ENCODE measurements at regions not wholly inside any gene's neighbourhood (a gene's known extent, or its start where the extent isn't known, plus 50 kb on each side); places are given as distances from the start of the nearest gene placed in this dataset.

- H3K4me3 ChIP-seq (ENCODE audit: low read depth, low read length), result no peak overlapping the region
- H3K9me3 ChIP-seq (ENCODE audit: control insufficient read depth, low read length), result no peaks in the 10 kb centered on the region
- no peaks in the 10 kb centered on the region for H3K79me2 ChIP-seq
- H3K27me3 ChIP-seq (ENCODE audit: control insufficient read depth, insufficient read depth, low read length), result no peaks in the 10 kb centered on the region
- H3K4me2 ChIP-seq (ENCODE audit: low read length), result no peak overlapping the region
- H3K9ac ChIP-seq, result no peak overlapping the region
- no peaks in the 10 kb centered on the region for H3K4me1 ChIP-seq
- H3K36me3 ChIP-seq (ENCODE audit: control insufficient read depth, insufficient read depth, low read length), result no peaks in the 10 kb centered on the region
- H3K27ac ChIP-seq, result no peak overlapping the region
- no peak overlapping the region for H2AFZ ChIP-seq
- TF ChIP-seq CTCF (IDR thresholded peaks at IDR 0.05), result no peak
Measured at GRCh38 chr9:105024529-105024928, 96.6 kb upstream of the ABCA1 start.

- TF ChIP-seq CTCF (IDR thresholded peaks at IDR 0.05), result no peak
- Histone ChIP-seq H3K4me1 (no peaks in the 10 kb centered on the region), H3K9me3 (ENCODE audit: control insufficient read depth, low read length) (no peaks in the 10 kb centered on the region), H3K27ac (no peak overlapping the region), H3K27me3 (ENCODE audit: control insufficient read depth, insufficient read depth, low read length) (no peaks in the 10 kb centered on the region), H3K4me3 (ENCODE audit: low read depth, low read length) (no peak overlapping the region), H3K36me3 (ENCODE audit: control insufficient read depth, insufficient read depth, low read length) (no peaks in the 10 kb centered on the region), H3K9ac (no peak overlapping the region), H2AFZ (no peak overlapping the region), H3K79me2 (no peaks in the 10 kb centered on the region), H3K4me2 (ENCODE audit: low read length) (no peak overlapping the region)
Measured at GRCh38 chr9:105026451-105026850, 98.5 kb upstream of the ABCA1 start.

- Histone ChIP-seq H3K4me1 (no peaks in the 10 kb centered on the region), H3K36me3 (ENCODE audit: control insufficient read depth, insufficient read depth, low read length) (no peaks in the 10 kb centered on the region), H3K4me3 (ENCODE audit: low read depth, low read length) (no peak overlapping the region), H3K9me3 (ENCODE audit: control insufficient read depth, low read length) (no peaks in the 10 kb centered on the region), H3K27me3 (ENCODE audit: control insufficient read depth, insufficient read depth, low read length) (no peaks in the 10 kb centered on the region), H3K27ac (no peak overlapping the region), H2AFZ (no peak overlapping the region), H3K4me2 (ENCODE audit: low read length) (no peak overlapping the region), H3K79me2 (no peaks in the 10 kb centered on the region), H3K9ac (no peak overlapping the region)
- no peak for TF ChIP-seq CTCF (IDR thresholded peaks at IDR 0.05)
Measured at GRCh38 chr9:105027084-105027483, 99.1 kb upstream of the ABCA1 start.

GRCh38 chr9:105030285-105030684 lies 102.3 kb upstream of the ABCA1 start:
- Histone ChIP-seq H3K4me2 (ENCODE audit: low read length) (no peak overlapping the region), H2AFZ (no peak overlapping the region), H3K4me3 (ENCODE audit: low read depth, low read length) (no peak overlapping the region), H3K36me3 (ENCODE audit: control insufficient read depth, insufficient read depth, low read length) (no peaks in the 10 kb centered on the region), H3K4me1 (no peaks in the 10 kb centered on the region), H3K9me3 (ENCODE audit: control insufficient read depth, low read length) (no peaks in the 10 kb centered on the region), H3K9ac (no peak overlapping the region), H3K27me3 (ENCODE audit: control insufficient read depth, insufficient read depth, low read length) (no peaks in the 10 kb centered on the region), H3K79me2 (no peaks in the 10 kb centered on the region), H3K27ac (no peak overlapping the region)
- no peak for TF ChIP-seq CTCF (IDR thresholded peaks at IDR 0.05)

GRCh38 chr9:105037139-105037538 lies 109.2 kb upstream of the ABCA1 start:
- Histone ChIP-seq H3K36me3 (ENCODE audit: control insufficient read depth, insufficient read depth, low read length) (no peaks in the 10 kb centered on the region), H2AFZ (no peak overlapping the region), H3K27me3 (ENCODE audit: control insufficient read depth, insufficient read depth, low read length) (no peaks in the 10 kb centered on the region), H3K4me2 (ENCODE audit: low read length) (no peak overlapping the region), H3K79me2 (no peaks in the 10 kb centered on the region), H3K9me3 (ENCODE audit: control insufficient read depth, low read length) (no peaks in the 10 kb centered on the region), H3K4me3 (ENCODE audit: low read depth, low read length) (no peak overlapping the region), H3K4me1 (no peaks in the 10 kb centered on the region), H3K9ac (no peak overlapping the region), H3K27ac (no peak overlapping the region)
- TF ChIP-seq CTCF (IDR thresholded peaks at IDR 0.05), result no peak

Data from parathyroid adenoma (tissue), 2 donors.